Mononuclear cell (primary cell): ENCODE measurements at regions not wholly inside any gene's neighbourhood (a gene's known extent, or its start where the extent isn't known, plus 50 kb on each side); places are given as distances from the start of the nearest gene placed in this dataset.
"Not testable (repeated sequence)": the region's sequence is repeated elsewhere in the genome, so short reads cannot be mapped to it uniquely, and the experiment has no call there.

Experiments
- H3K27me3 ChIP-seq: 2 replicates; pipeline ENCODE4 v1.6.0; 2011; ENCODE audit warnings: low read length, control low read depth; ENCODE audit not compliant: insufficient read depth
- H3K4me1 ChIP-seq: 2 replicates; pipeline ENCODE4 v1.5.1; 2011; ENCODE audit warnings: mild to moderate bottlenecking, low read length, control low read depth; ENCODE audit not compliant: insufficient read depth
- H3K4me3 ChIP-seq: 2 replicates; pipeline ENCODE4 v1.5.1; 2011; ENCODE audit warnings: mild to moderate bottlenecking, low read length, moderate library complexity
- H3K9me3 ChIP-seq: 2 replicates; pipeline ENCODE4 v1.5.1; 2011; ENCODE audit warnings: low read depth, mild to moderate bottlenecking, control low read depth, low read length

GRCh38 chr12:11446372-11446771, 51.0 kb upstream of the PRB2 start:
- H3K4me3 ChIP-seq = no peak overlapping the region
- H3K9me3 ChIP-seq = no peaks in the 10 kb centered on the region
- H3K27me3 ChIP-seq = no peaks in the 10 kb centered on the region
- no peaks in the 10 kb centered on the region for H3K4me1 ChIP-seq

GRCh38 chr12:11457996-11458645, 62.8 kb upstream of the PRB2 start:
- no peaks in the 10 kb centered on the region for H3K9me3 ChIP-seq
- no peaks in the 10 kb centered on the region for H3K4me1 ChIP-seq
- H3K27me3 ChIP-seq = no peaks in the 10 kb centered on the region
- no peak overlapping the region for H3K4me3 ChIP-seq

GRCh38 chr12:11460343-11461023, 65.1 kb upstream of the PRB2 start:
- Histone ChIP-seq H3K4me3 (no peak overlapping the region), H3K27me3 (no peaks in the 10 kb centered on the region), H3K9me3 (no peaks in the 10 kb centered on the region), H3K4me1 (no peaks in the 10 kb centered on the region)

- Histone ChIP-seq H3K27me3 (no peaks in the 10 kb centered on the region), H3K9me3 (no peaks in the 10 kb centered on the region), H3K4me3 (no peak overlapping the region), H3K4me1 (no peaks in the 10 kb centered on the region)
Observed at GRCh38 chr12:11461433-11461832, 66.1 kb upstream of the PRB2 start.

GRCh38 chr12:11477110-11477509, 81.7 kb upstream of the PRB2 start:
- Histone ChIP-seq H3K4me3 (no peak overlapping the region), H3K4me1 (no peaks in the 10 kb centered on the region), H3K27me3 (no peaks in the 10 kb centered on the region), H3K9me3 (no peaks in the 10 kb centered on the region)

GRCh38 chr12:11482955-11483354, 87.6 kb upstream of the PRB2 start:
- Histone ChIP-seq H3K4me3 (no peak overlapping the region), H3K27me3 (no peaks in the 10 kb centered on the region), H3K9me3 (no peaks in the 10 kb centered on the region), H3K4me1 (no peaks in the 10 kb centered on the region)

GRCh38 chr12:11486623-11487444, 91.5 kb upstream of the PRB2 start:
- no peak overlapping the region for H3K4me3 ChIP-seq
- no peaks in the 10 kb centered on the region for H3K4me1 ChIP-seq
- no peaks in the 10 kb centered on the region for H3K27me3 ChIP-seq
- no peaks in the 10 kb centered on the region for H3K9me3 ChIP-seq

GRCh38 chr12:11496157-11496851, 100.9 kb upstream of the PRB2 start:
- Histone ChIP-seq H3K4me1 (peaks cover 6% of the 10 kb centered on the region), H3K27me3 (peaks cover 3% of the 10 kb centered on the region), H3K9me3 (no peaks in the 10 kb centered on the region), H3K4me3 (no peak overlapping the region)

- peaks cover 6% of the 10 kb centered on the region for H3K4me1 ChIP-seq
- H3K27me3 ChIP-seq = peaks cover 8% of the 10 kb centered on the region
- no peak overlapping the region for H3K4me3 ChIP-seq
- H3K9me3 ChIP-seq = no peaks in the 10 kb centered on the region
Observed at GRCh38 chr12:11497438-11497837, 102.1 kb upstream of the PRB2 start.

GRCh38 chr12:11497995-11498394, 102.6 kb upstream of the PRB2 start:
- H3K27me3 ChIP-seq = peaks cover 8% of the 10 kb centered on the region
- peaks cover 6% of the 10 kb centered on the region for H3K4me1 ChIP-seq
- H3K9me3 ChIP-seq = no peaks in the 10 kb centered on the region
- no peak overlapping the region for H3K4me3 ChIP-seq

GRCh38 chr12:11498574-11498973, 103.2 kb upstream of the PRB2 start:
- H3K27me3 ChIP-seq, H3K4me1 ChIP-seq: not testable (repeated sequence)

GRCh38 chr12:11499806-11500187, 104.4 kb upstream of the PRB2 start:
- peaks cover 6% of the 10 kb centered on the region for H3K4me1 ChIP-seq
- H3K9me3 ChIP-seq = no peaks in the 10 kb centered on the region
- peaks cover 8% of the 10 kb centered on the region for H3K27me3 ChIP-seq
- no peak overlapping the region for H3K4me3 ChIP-seq

More at GRCh38 chr12:11498574-11498973, 103.2 kb upstream of the PRB2 start:
- H3K9me3 ChIP-seq, H3K4me3 ChIP-seq: not testable (repeated sequence)

GRCh38 chr12:11500188-11500860, 105.0 kb upstream of the PRB2 start:
- Histone ChIP-seq H3K9me3 (no peaks in the 10 kb centered on the region), H3K4me3 (no peak overlapping the region), H3K4me1 (peaks cover 6% of the 10 kb centered on the region), H3K27me3 (peaks cover 8% of the 10 kb centered on the region)

GRCh38 chr12:11500861-11501230, 105.5 kb upstream of the PRB2 start:
- H3K27me3 ChIP-seq = peaks cover 8% of the 10 kb centered on the region
- H3K4me1 ChIP-seq = peaks cover 6% of the 10 kb centered on the region
- no peaks in the 10 kb centered on the region for H3K9me3 ChIP-seq
- no peak overlapping the region for H3K4me3 ChIP-seq
